Transverse colon (tissue), 4 donors: ENCODE measurements at regions not wholly inside any gene's neighbourhood (a gene's known extent, or its start where the extent isn't known, plus 50 kb on each side); places are given as distances from the start of the nearest gene placed in this dataset.

Source experiments
- CTCF ChIP-seq, 5 experiments: fragments of 200-600 bp in 3 of 5; fragments of 450-650 bp in 2 of 5; sonication (generic) in 3 of 5; IDR thresholded peaks; 1 replicate in 2 of 5; 2 replicates in 3 of 5; pipeline ENCODE4 v1.5.1; 2016 to 2017; ENCODE audit warnings: antibody characterized with exemption in 5 of 5, inconsistent platforms in 3 of 5, mild to moderate bottlenecking in 2 of 5, moderate library complexity in 1 of 5
- EP300 ChIP-seq: sonication (generic); formaldehyde crosslinking; IDR thresholded peaks from one replicate; pipeline ENCODE4 v1.6.1; 2017; ENCODE audit warnings: antibody characterized with exemption, low read depth
- POLR2A ChIP-seq: fragments of 450-650 bp; IDR thresholded peaks from one replicate; pipeline ENCODE4 v1.6.1; 2016; ENCODE audit warnings: antibody characterized with exemption, mild to moderate bottlenecking, moderate library complexity
- POLR2AphosphoS5 ChIP-seq, 3 donors: sonication (generic); formaldehyde crosslinking; IDR thresholded peaks; one replicate each; pipeline ENCODE4 v1.6.1; 2016; ENCODE audit warnings: antibody characterized with exemption in 3 of 3

GRCh38 chr3:137081711-137082110, 123.9 kb downstream of the IL20RB start:
- TF ChIP-seq CTCF (IDR thresholded peaks at IDR 0.05) (no peak), POLR2A (no peak), EP300 (no peak), POLR2AphosphoS5 (IDR thresholded peaks at IDR 0.05) (no peak)
